ENCODE measurements at regions not wholly inside any gene's neighbourhood (a gene's known extent, or its start where the extent isn't known, plus 50 kb on each side); places are given as distances from the start of the nearest gene placed in this dataset.

DNA sequence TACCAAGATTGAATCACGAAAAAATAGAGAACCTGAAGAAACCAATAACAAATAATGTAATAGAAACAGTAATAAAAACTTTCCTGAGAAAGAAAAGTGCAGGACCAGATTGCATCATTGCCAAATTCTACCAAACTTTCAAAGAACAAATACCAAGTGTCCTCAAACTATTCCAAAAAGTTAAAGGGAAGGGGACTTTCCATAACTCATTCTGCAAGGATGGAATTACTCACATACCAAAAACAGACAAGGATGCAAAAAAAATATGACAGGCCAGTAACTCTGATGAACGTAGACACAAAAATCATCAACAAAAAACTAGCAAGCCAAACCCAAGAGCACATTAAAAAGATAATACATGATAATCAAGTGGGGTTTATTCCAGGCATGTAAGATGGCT lies 172.3 kb upstream of the SLC35G4 start:
- no peak overlapping the region for H2AFZ ChIP-seq (ENCODE audit: low read depth, low read length)
- no peak for ATAC-seq
- no peaks in the 10 kb centered on the region for H3K9me1 ChIP-seq (ENCODE audit: control insufficient read depth, insufficient read depth, low read length)
- H3K79me2 ChIP-seq (ENCODE audit: control insufficient read depth, insufficient read depth, low read length), result no peaks in the 10 kb centered on the region
- 0% methylated on average over 2 of the region's 2 CpGs for WGBS (ENCODE audit: insufficient coverage, low coverage, missing lambda C conversion rate)
- H4K20me1 ChIP-seq (replicated peaks; ENCODE audit: control insufficient read depth, insufficient read depth, low read length), result no peaks in the 10 kb centered on the region
- in situ Hi-C loops (cut with MboI) (no loop called here), intact Hi-C loops (cut with micrococcal nuclease) (no loop called here)
- FAIRE-seq, result no peak
- no peaks in the 10 kb centered on the region for H3K4me1 ChIP-seq (replicated peaks in 1 of 2; ENCODE audit: control insufficient read depth in 2 of 2, insufficient read depth in 2 of 2, low read length in 2 of 2)
- no TSS peak for BruUV-seq (replicated peaks)
- no peaks in the 10 kb centered on the region for H3K9me3 ChIP-seq (replicated peaks; ENCODE audit: control insufficient read depth, insufficient read depth, low read depth, low read length)
- POLR2A ChIA-PET, result no interaction called here
- no peaks in the 10 kb centered on the region for H3K27me3 ChIP-seq (ENCODE audit: control insufficient read depth in 2 of 2, insufficient read depth in 2 of 2, low read length in 2 of 2)
- H3K27ac ChIP-seq (ENCODE audit: extremely low read depth, low read depth, low read length), result no peak overlapping the region
- DNase-seq (ENCODE audit: extremely low read depth in 1 of 4, low spot score in 3 of 4), result no peak
- no peaks in the 10 kb centered on the region for H3K36me3 ChIP-seq (ENCODE audit: control insufficient read depth, insufficient read depth, low read length)
- no peak overlapping the region for H3K4me3 ChIP-seq
- CTCF ChIA-PET (ENCODE audit: low intra/inter-chr PET ratio), result no interaction called here
- H3K9ac ChIP-seq (ENCODE audit: insufficient read depth in 1 of 2, low read depth in 2 of 2, low read length in 2 of 2), result no peak overlapping the region
- TF ChIP-seq, protein P1, sequence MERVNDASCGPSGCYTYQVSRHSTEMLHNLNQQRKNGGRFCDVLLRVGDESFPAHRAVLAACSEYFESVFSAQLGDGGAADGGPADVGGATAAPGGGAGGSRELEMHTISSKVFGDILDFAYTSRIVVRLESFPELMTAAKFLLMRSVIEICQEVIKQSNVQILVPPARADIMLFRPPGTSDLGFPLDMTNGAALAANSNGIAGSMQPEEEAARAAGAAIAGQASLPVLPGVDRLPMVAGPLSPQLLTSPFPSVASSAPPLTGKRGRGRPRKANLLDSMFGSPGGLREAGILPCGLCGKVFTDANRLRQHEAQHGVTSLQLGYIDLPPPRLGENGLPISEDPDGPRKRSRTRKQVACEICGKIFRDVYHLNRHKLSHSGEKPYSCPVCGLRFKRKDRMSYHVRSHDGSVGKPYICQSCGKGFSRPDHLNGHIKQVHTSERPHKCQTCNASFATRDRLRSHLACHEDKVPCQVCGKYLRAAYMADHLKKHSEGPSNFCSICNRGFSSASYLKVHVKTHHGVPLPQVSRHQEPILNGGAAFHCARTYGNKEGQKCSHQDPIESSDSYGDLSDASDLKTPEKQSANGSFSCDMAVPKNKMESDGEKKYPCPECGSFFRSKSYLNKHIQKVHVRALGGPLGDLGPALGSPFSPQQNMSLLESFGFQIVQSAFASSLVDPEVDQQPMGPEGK (CRISPR knock-in tag; IDR thresholded peaks at IDR 0.05; ENCODE audit: borderline replicate concordance), result no peak
- no peak for TF ChIP-seq TAF7 (tag; IDR thresholded peaks at IDR 0.05)
- no peak overlapping the region for H3K4me2 ChIP-seq (ENCODE audit: insufficient read depth, low read length)

DNA sequence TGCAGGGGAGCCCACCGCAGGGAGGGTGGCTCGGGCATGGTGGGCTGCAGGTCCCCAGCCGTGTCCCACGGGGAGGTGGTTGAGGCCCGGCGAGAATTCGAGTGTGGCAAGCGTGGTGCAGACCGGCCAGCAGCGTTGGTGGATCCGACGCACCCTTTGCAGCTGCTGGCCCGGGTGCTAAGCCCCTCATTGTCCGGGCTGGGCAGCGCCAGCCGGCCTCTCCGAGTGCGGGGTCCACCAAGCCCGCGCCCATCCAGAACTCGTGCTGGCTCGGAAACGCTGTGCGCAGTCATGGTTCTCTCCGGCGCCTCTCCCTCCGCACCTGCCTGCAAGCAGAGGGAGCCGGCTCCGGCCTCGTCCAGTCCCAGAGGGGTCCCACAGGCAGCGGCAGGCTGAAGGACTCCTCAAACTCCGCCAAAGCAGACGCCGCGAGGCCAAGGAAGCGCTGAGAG lies 177.0 kb upstream of the SLC35G4 start:
- H3K27ac ChIP-seq (ENCODE audit: extremely low read depth, low read depth, low read length), result no peak overlapping the region
- in situ Hi-C loops (cut with MboI), result no loop called here
- no peak overlapping the region for H3K4me2 ChIP-seq (ENCODE audit: insufficient read depth, low read length)
- FAIRE-seq (no peak), DNase-seq (ENCODE audit: extremely low read depth in 1 of 4, low spot score in 3 of 4) (no peak), ATAC-seq (no peak)
- H3K4me1 ChIP-seq (replicated peaks in 1 of 2; ENCODE audit: control insufficient read depth in 2 of 2, insufficient read depth in 2 of 2, low read length in 2 of 2), result no peaks in the 10 kb centered on the region
- H4K20me1 ChIP-seq (replicated peaks; ENCODE audit: control insufficient read depth, insufficient read depth, low read length), result no peaks in the 10 kb centered on the region
- intact Hi-C loops (cut with micrococcal nuclease), result no loop called here
- no peaks in the 10 kb centered on the region for H3K27me3 ChIP-seq (ENCODE audit: control insufficient read depth in 2 of 2, insufficient read depth in 2 of 2, low read length in 2 of 2)
- POLR2A ChIA-PET, result no interaction called here
- 10% methylated on average over 33 of the region's 36 CpGs for WGBS (ENCODE audit: insufficient coverage, low coverage, missing lambda C conversion rate)
- H2AFZ ChIP-seq (ENCODE audit: low read depth, low read length), result no peak overlapping the region
- H3K9ac ChIP-seq (ENCODE audit: insufficient read depth in 1 of 2, low read depth in 2 of 2, low read length in 2 of 2), result no peak overlapping the region
- H3K4me3 ChIP-seq, result no peak overlapping the region
- CTCF ChIA-PET (ENCODE audit: low intra/inter-chr PET ratio), result no interaction called here
- H3K9me1 ChIP-seq (ENCODE audit: control insufficient read depth, insufficient read depth, low read length), result no peaks in the 10 kb centered on the region
- BruUV-seq (replicated peaks), result no TSS peak
- no peaks in the 10 kb centered on the region for H3K36me3 ChIP-seq (ENCODE audit: control insufficient read depth, insufficient read depth, low read length)
- no peaks in the 10 kb centered on the region for H3K9me3 ChIP-seq (replicated peaks; ENCODE audit: control insufficient read depth, insufficient read depth, low read depth, low read length)
- H3K79me2 ChIP-seq (ENCODE audit: control insufficient read depth, insufficient read depth, low read length), result no peaks in the 10 kb centered on the region
- TF ChIP-seq NR4A1 (CRISPR knock-in tag; IDR thresholded peaks at IDR 0.05), result no peak
- no peak for TF ChIP-seq NR4A1 (tag; IDR thresholded peaks at IDR 0.05)
- TF ChIP-seq MCM3 (IDR thresholded peaks at IDR 0.05), result no peak
- no peak for TF ChIP-seq CREB3 (tag; conservative IDR thresholded peaks at IDR 0.05; ENCODE audit: low read depth)
- no peak for TF ChIP-seq MTA1 (IDR thresholded peaks at IDR 0.05; ENCODE audit: borderline replicate concordance)
- TF ChIP-seq, protein P2, sequence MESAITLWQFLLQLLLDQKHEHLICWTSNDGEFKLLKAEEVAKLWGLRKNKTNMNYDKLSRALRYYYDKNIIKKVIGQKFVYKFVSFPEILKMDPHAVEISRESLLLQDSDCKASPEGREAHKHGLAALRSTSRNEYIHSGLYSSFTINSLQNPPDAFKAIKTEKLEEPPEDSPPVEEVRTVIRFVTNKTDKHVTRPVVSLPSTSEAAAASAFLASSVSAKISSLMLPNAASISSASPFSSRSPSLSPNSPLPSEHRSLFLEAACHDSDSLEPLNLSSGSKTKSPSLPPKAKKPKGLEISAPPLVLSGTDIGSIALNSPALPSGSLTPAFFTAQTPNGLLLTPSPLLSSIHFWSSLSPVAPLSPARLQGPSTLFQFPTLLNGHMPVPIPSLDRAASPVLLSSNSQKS (CRISPR knock-in tag; IDR thresholded peaks at IDR 0.05), result no peak
- TF ChIP-seq, protein P3, sequence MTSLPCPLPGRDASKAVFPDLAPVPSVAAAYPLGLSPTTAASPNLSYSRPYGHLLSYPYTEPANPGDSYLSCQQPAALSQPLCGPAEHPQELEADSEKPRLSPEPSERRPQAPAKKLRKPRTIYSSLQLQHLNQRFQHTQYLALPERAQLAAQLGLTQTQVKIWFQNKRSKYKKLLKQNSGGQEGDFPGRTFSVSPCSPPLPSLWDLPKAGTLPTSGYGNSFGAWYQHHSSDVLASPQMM (CRISPR knock-in tag; IDR thresholded peaks at IDR 0.05), result no peak
- TF ChIP-seq, protein P4, sequence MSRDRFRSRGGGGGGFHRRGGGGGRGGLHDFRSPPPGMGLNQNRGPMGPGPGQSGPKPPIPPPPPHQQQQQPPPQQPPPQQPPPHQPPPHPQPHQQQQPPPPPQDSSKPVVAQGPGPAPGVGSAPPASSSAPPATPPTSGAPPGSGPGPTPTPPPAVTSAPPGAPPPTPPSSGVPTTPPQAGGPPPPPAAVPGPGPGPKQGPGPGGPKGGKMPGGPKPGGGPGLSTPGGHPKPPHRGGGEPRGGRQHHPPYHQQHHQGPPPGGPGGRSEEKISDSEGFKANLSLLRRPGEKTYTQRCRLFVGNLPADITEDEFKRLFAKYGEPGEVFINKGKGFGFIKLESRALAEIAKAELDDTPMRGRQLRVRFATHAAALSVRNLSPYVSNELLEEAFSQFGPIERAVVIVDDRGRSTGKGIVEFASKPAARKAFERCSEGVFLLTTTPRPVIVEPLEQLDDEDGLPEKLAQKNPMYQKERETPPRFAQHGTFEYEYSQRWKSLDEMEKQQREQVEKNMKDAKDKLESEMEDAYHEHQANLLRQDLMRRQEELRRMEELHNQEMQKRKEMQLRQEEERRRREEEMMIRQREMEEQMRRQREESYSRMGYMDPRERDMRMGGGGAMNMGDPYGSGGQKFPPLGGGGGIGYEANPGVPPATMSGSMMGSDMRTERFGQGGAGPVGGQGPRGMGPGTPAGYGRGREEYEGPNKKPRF (IDR thresholded peaks at IDR 0.05; ENCODE audit: low read depth, low read length), result no peak

All from K562 (cell line).